ENCODE measurements at regions not wholly inside any gene's neighbourhood (a gene's known extent, or its start where the extent isn't known, plus 50 kb on each side); places are given as distances from the start of the nearest gene placed in this dataset.

GRCh38 chr2:510839-511238 lies 166.4 kb downstream of the TMEM18 start:
- no peaks in the 10 kb centered on the region for H3K9me3 Mint-ChIP-seq (ENCODE audit: unreplicated experiment)
- H3K4me3 Mint-ChIP-seq (ENCODE audit: unreplicated experiment), result no peak overlapping the region
- H3K27ac Mint-ChIP-seq (ENCODE audit: unreplicated experiment), result no peak overlapping the region
- no peak for DNase-seq (ENCODE audit: low spot score)
- TF ChIP-seq CTCF (IDR thresholded peaks at IDR 0.05; ENCODE audit: unreplicated experiment), result no peak
- H3K4me1 Mint-ChIP-seq (ENCODE audit: unreplicated experiment), result no peaks in the 10 kb centered on the region
- peaks cover 2% of the 10 kb centered on the region for H3K27me3 Mint-ChIP-seq (ENCODE audit: unreplicated experiment)
- H3K36me3 Mint-ChIP-seq (ENCODE audit: low read depth, unreplicated experiment), result no peaks in the 10 kb centered on the region

GRCh38 chr2:509888-510287 lies 167.3 kb downstream of the TMEM18 start:
- H3K9me3 Mint-ChIP-seq (ENCODE audit: unreplicated experiment), result no peaks in the 10 kb centered on the region
- no peak for TF ChIP-seq CTCF (IDR thresholded peaks at IDR 0.05; ENCODE audit: unreplicated experiment)
- no peak overlapping the region for H3K4me3 Mint-ChIP-seq (ENCODE audit: unreplicated experiment)
- no peak for DNase-seq (ENCODE audit: low spot score)
- peaks cover 2% of the 10 kb centered on the region for H3K27me3 Mint-ChIP-seq (ENCODE audit: unreplicated experiment)
- H3K36me3 Mint-ChIP-seq (ENCODE audit: low read depth, unreplicated experiment), result no peaks in the 10 kb centered on the region
- H3K4me1 Mint-ChIP-seq (ENCODE audit: unreplicated experiment), result no peaks in the 10 kb centered on the region
- no peak overlapping the region for H3K27ac Mint-ChIP-seq (ENCODE audit: unreplicated experiment)

- no peaks in the 10 kb centered on the region for H3K36me3 Mint-ChIP-seq (ENCODE audit: low read depth, unreplicated experiment)
- H3K27me3 Mint-ChIP-seq (ENCODE audit: unreplicated experiment), result peaks cover 4% of the 10 kb centered on the region
- DNase-seq (ENCODE audit: low spot score), result no peak
- H3K4me3 Mint-ChIP-seq (ENCODE audit: unreplicated experiment), result no peak overlapping the region
- no peaks in the 10 kb centered on the region for H3K4me1 Mint-ChIP-seq (ENCODE audit: unreplicated experiment)
- TF ChIP-seq CTCF (IDR thresholded peaks at IDR 0.05; ENCODE audit: unreplicated experiment), result no peak
- no peaks in the 10 kb centered on the region for H3K9me3 Mint-ChIP-seq (ENCODE audit: unreplicated experiment)
- H3K27ac Mint-ChIP-seq (ENCODE audit: unreplicated experiment), result no peak overlapping the region
Measured at GRCh38 chr2:508121-508520, 169.1 kb downstream of the TMEM18 start.

- TF ChIP-seq CTCF (IDR thresholded peaks at IDR 0.05; ENCODE audit: unreplicated experiment), result no peak
- Mint-ChIP-seq H3K27me3 (ENCODE audit: unreplicated experiment) (peaks cover 4% of the 10 kb centered on the region), H3K36me3 (ENCODE audit: low read depth, unreplicated experiment) (no peaks in the 10 kb centered on the region), H3K9me3 (ENCODE audit: unreplicated experiment) (no peaks in the 10 kb centered on the region), H3K4me3 (ENCODE audit: unreplicated experiment) (no peak overlapping the region), H3K4me1 (ENCODE audit: unreplicated experiment) (no peaks in the 10 kb centered on the region), H3K27ac (ENCODE audit: unreplicated experiment) (no peak overlapping the region)
- no peak for DNase-seq (ENCODE audit: low spot score)
Measured at GRCh38 chr2:506866-507265, 170.3 kb downstream of the TMEM18 start.

- H3K36me3 Mint-ChIP-seq (ENCODE audit: low read depth, unreplicated experiment), result no peaks in the 10 kb centered on the region
- TF ChIP-seq CTCF (IDR thresholded peaks at IDR 0.05; ENCODE audit: unreplicated experiment), result no peak
- H3K4me1 Mint-ChIP-seq (ENCODE audit: unreplicated experiment), result no peaks in the 10 kb centered on the region
- no peak overlapping the region for H3K4me3 Mint-ChIP-seq (ENCODE audit: unreplicated experiment)
- peaks cover 4% of the 10 kb centered on the region for H3K27me3 Mint-ChIP-seq (ENCODE audit: unreplicated experiment)
- DNase-seq (ENCODE audit: low spot score), result no peak
- H3K9me3 Mint-ChIP-seq (ENCODE audit: unreplicated experiment), result no peaks in the 10 kb centered on the region
- no peak overlapping the region for H3K27ac Mint-ChIP-seq (ENCODE audit: unreplicated experiment)
Measured at GRCh38 chr2:506451-506850, 170.8 kb downstream of the TMEM18 start.

All from endothelial cell (in vitro differentiated cells).